ENCODE measurements at regions not wholly inside any gene's neighbourhood (a gene's known extent, or its start where the extent isn't known, plus 50 kb on each side); places are given as distances from the start of the nearest gene placed in this dataset.

GRCh38 chr1:166295656-166296055 is 128.9 kb upstream of the FAM78B start:
- intact Hi-C loops (cut with DNase I, micrococcal nuclease) = no loop called here
- Histone ChIP-seq H3K36me3 (ENCODE audit: low read depth) (no peaks in the 10 kb centered on the region), H3K4me1 (ENCODE audit: low read depth) (no peaks in the 10 kb centered on the region), H3K9me3 (no peaks in the 10 kb centered on the region), H3K4me3 (no peak overlapping the region)
- ATAC-seq (no peak), DNase-seq (no peak)
- TF ChIP-seq CTCF (IDR thresholded peaks at IDR 0.05) = no peak

- DNase-seq (no peak), ATAC-seq (no peak)
- Histone ChIP-seq H3K4me1 (ENCODE audit: low read depth) (no peaks in the 10 kb centered on the region), H3K9me3 (no peaks in the 10 kb centered on the region), H3K36me3 (ENCODE audit: low read depth) (no peaks in the 10 kb centered on the region), H3K4me3 (no peak overlapping the region)
- intact Hi-C loops (cut with DNase I, micrococcal nuclease) = no loop called here
- no peak for TF ChIP-seq CTCF (IDR thresholded peaks at IDR 0.05)
Measured at GRCh38 chr1:166297993-166298392, 131.2 kb upstream of the FAM78B start.

- Histone ChIP-seq H3K4me3 (no peak overlapping the region), H3K36me3 (ENCODE audit: low read depth) (no peaks in the 10 kb centered on the region), H3K4me1 (ENCODE audit: low read depth) (no peaks in the 10 kb centered on the region), H3K9me3 (no peaks in the 10 kb centered on the region)
- DNase-seq = no peak
- no peak for TF ChIP-seq CTCF (IDR thresholded peaks at IDR 0.05)
- ATAC-seq = no peak
- intact Hi-C loops (cut with DNase I, micrococcal nuclease) = no loop called here
Measured at GRCh38 chr1:166300767-166301166, 134.0 kb upstream of the FAM78B start.

- Histone ChIP-seq H3K36me3 (ENCODE audit: low read depth) (no peaks in the 10 kb centered on the region), H3K9me3 (no peaks in the 10 kb centered on the region), H3K4me3 (no peak overlapping the region), H3K4me1 (ENCODE audit: low read depth) (no peaks in the 10 kb centered on the region)
- no peak for TF ChIP-seq CTCF (IDR thresholded peaks at IDR 0.05)
- no peak for DNase-seq
- intact Hi-C loops (cut with DNase I, micrococcal nuclease) = no loop called here
- ATAC-seq = no peak
Measured at GRCh38 chr1:166302989-166303758, 136.4 kb upstream of the FAM78B start.

GRCh38 chr1:166304131-166304530 is 137.3 kb upstream of the FAM78B start:
- no peaks in the 10 kb centered on the region for H3K9me3 ChIP-seq
- DNase-seq = no peak
- ATAC-seq = no peak
- H3K4me1 ChIP-seq (ENCODE audit: low read depth) = no peaks in the 10 kb centered on the region
- intact Hi-C loops (cut with DNase I, micrococcal nuclease) = no loop called here
- H3K4me3 ChIP-seq = no peak overlapping the region
- no peaks in the 10 kb centered on the region for H3K36me3 ChIP-seq (ENCODE audit: low read depth)
- no peak for TF ChIP-seq CTCF (IDR thresholded peaks at IDR 0.05)

- Histone ChIP-seq H3K4me3 (no peak overlapping the region), H3K4me1 (ENCODE audit: low read depth) (no peaks in the 10 kb centered on the region)
- TF ChIP-seq CTCF (IDR thresholded peaks at IDR 0.05) = no peak
Measured at GRCh38 chr1:166305371-166305770, 138.6 kb upstream of the FAM78B start.

More at GRCh38 chr1:166305371-166305770, 138.6 kb upstream of the FAM78B start:
- intact Hi-C loops (cut with DNase I, micrococcal nuclease) = no loop called here
- ATAC-seq (no peak), DNase-seq (no peak)
- H3K36me3 ChIP-seq (ENCODE audit: low read depth) = no peaks in the 10 kb centered on the region
- no peaks in the 10 kb centered on the region for H3K9me3 ChIP-seq

All from mucosa of descending colon (tissue), 3 donors.